Trophoblast cell (in vitro differentiated cells and primary cell): ENCODE measurements at regions not wholly inside any gene's neighbourhood (a gene's known extent, or its start where the extent isn't known, plus 50 kb on each side); places are given as distances from the start of the nearest gene placed in this dataset.

Source experiments
- DNase-seq, 2 donors: peaks; one replicate each; pipeline ENCODE4 v3.0.0-alpha.2; 2016
- H2AFZ ChIP-seq: 2 replicates; pipeline ENCODE4 v1.6.1; 2013; ENCODE audit warnings: low read length, moderate library complexity, mild to moderate bottlenecking; ENCODE audit not compliant: insufficient read depth, poor library complexity
- H2AK5ac ChIP-seq: 2 replicates; pipeline ENCODE4 v1.6.1; 2013; ENCODE audit warnings: mild to moderate bottlenecking, low read length
- H2BK120ac ChIP-seq: 2 replicates; pipeline ENCODE4 v1.6.1; 2013; ENCODE audit warnings: low read length, mild to moderate bottlenecking, moderate library complexity; ENCODE audit not compliant: insufficient read depth, poor library complexity
- H2BK12ac ChIP-seq: 2 replicates; pipeline ENCODE4 v1.6.1; 2013; ENCODE audit warnings: mild to moderate bottlenecking, low read length, moderate library complexity
- H2BK5ac ChIP-seq: 2 replicates; pipeline ENCODE4 v1.6.1; 2013; ENCODE audit warnings: low read length, low read depth, moderate library complexity, mild to moderate bottlenecking; ENCODE audit not compliant: poor library complexity
- H3K14ac ChIP-seq: 2 replicates; pipeline ENCODE4 v1.6.1; 2013; ENCODE audit warnings: mild to moderate bottlenecking, low read length
- H3K18ac ChIP-seq: 2 replicates; pipeline ENCODE4 v1.6.1; 2013; ENCODE audit warnings: mild to moderate bottlenecking, low read length
- H3K23ac ChIP-seq: 2 replicates; pipeline ENCODE4 v1.6.1; 2013; ENCODE audit warnings: low read length
- H3K27ac ChIP-seq: 2 replicates; pipeline ENCODE4 v1.5.1; 2013; ENCODE audit warnings: low read depth, mild to moderate bottlenecking, inconsistent platforms, low read length, moderate library complexity
- H3K27me3 ChIP-seq: 2 replicates; pipeline ENCODE4 v1.6.1; 2013; ENCODE audit warnings: inconsistent platforms, mild to moderate bottlenecking, low read length, moderate library complexity; ENCODE audit not compliant: insufficient read depth
- H3K36me3 ChIP-seq, 2 experiments: 1 replicate in 1 of 2; 2 replicates in 1 of 2; pipeline ENCODE4 v1.6.1; 2013; ENCODE audit warnings: low read length in 2 of 2, mild to moderate bottlenecking in 2 of 2, moderate library complexity in 1 of 2; ENCODE audit not compliant: insufficient read depth in 2 of 2, control insufficient read depth in 1 of 2
- H3K4ac ChIP-seq: 2 replicates; pipeline ENCODE4 v1.6.1; 2013; ENCODE audit warnings: low read depth, mild to moderate bottlenecking, low read length, moderate library complexity
- H3K4me1 ChIP-seq, 2 experiments: 1 replicate in 1 of 2; 2 replicates in 1 of 2; pipeline ENCODE4 v1.6.1; 2013; ENCODE audit warnings: low read length in 2 of 2, mild to moderate bottlenecking in 2 of 2, moderate library complexity in 1 of 2; ENCODE audit not compliant: insufficient read depth in 2 of 2, control insufficient read depth in 1 of 2
- H3K4me2 ChIP-seq: 2 replicates; pipeline ENCODE4 v1.6.1; 2013; ENCODE audit warnings: inconsistent platforms, mild to moderate bottlenecking, low read length, moderate library complexity
- H3K4me3 ChIP-seq: 2 replicates; pipeline ENCODE4 v1.5.1; 2013; ENCODE audit warnings: mild to moderate bottlenecking, low read depth, low read length, inconsistent platforms
- H3K79me1 ChIP-seq: one replicate; pipeline ENCODE4 v1.6.1; 2013; ENCODE audit warnings: low read length
- H3K79me2 ChIP-seq: 2 replicates; pipeline ENCODE4 v1.6.1; 2013; ENCODE audit warnings: low read length, mild to moderate bottlenecking; ENCODE audit not compliant: control insufficient read depth, insufficient read depth, poor library complexity
- H3K9ac ChIP-seq: 2 replicates; pipeline ENCODE4 v1.6.1; 2013; ENCODE audit warnings: mild to moderate bottlenecking, low read length
- H3K9me3 ChIP-seq: 2 replicates; pipeline ENCODE4 v1.6.1; 2013; ENCODE audit warnings: low read depth, mild to moderate bottlenecking, control low read depth, inconsistent platforms, low read length; ENCODE audit not compliant: insufficient read depth
- H4K12ac ChIP-seq: 2 replicates; pipeline ENCODE4 v1.6.1; 2013; ENCODE audit warnings: low read depth, mild to moderate bottlenecking, low read length, moderate library complexity
- H4K8ac ChIP-seq: 2 replicates; pipeline ENCODE4 v1.6.1; 2013; ENCODE audit warnings: low read depth, mild to moderate bottlenecking, low read length, moderate library complexity
- H4K91ac ChIP-seq: one replicate; pipeline ENCODE4 v1.6.1; 2013; ENCODE audit warnings: low read depth, mild to moderate bottlenecking, low read length, moderate library complexity
- WGBS: extraction: QIAGEN DNeasy Blood & Tissue Kit; methylation state at CpG from one replicate; pipeline ENCODE4 v1.1.7; 2013; ENCODE audit warnings: missing lambda C conversion rate; ENCODE audit not compliant: insufficient read length, insufficient coverage; ENCODE audit errors: extremely low coverage; 5-methylcytosine and 5-hydroxymethylcytosine counted together

DNA sequence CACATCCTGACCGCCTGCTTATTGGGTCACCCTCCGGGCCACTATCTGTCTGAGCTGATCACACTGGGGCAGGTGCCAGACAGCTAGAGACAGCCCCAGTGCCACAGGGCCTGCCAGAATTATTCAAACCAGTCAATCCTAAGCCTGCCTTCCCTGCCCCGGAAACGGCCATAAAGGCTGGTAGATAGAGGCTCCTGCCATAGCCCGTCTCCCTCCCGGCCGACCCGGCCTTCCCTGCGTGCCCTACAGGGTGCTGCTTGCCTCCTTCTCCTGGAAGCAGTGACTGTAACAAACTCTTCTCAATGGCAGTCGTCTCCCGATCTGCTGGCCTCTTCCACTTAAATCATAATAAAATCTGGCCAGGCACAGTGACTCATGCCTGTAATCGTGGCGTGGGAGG is 158.6 kb upstream of the SOX1 start:
- no CpG with 5 or more reads among the region's 13 CpGs for WGBS
- Histone ChIP-seq H3K4me2 (no peak overlapping the region), H3K27me3 (peaks cover 2% of the 10 kb centered on the region), H3K79me2 (no peaks in the 10 kb centered on the region), H3K36me3 (no peaks in the 10 kb centered on the region), H3K9ac (no peak overlapping the region), H3K27ac (no peak overlapping the region), H3K4me3 (no peak overlapping the region), H3K18ac (no peak overlapping the region), H2AFZ (no peak overlapping the region), H4K12ac (no peak overlapping the region), H4K8ac (no peak overlapping the region), H3K4ac (no peak overlapping the region), H3K9me3 (no peaks in the 10 kb centered on the region), H2AK5ac (no peak overlapping the region), H4K91ac (no peak overlapping the region), H3K14ac (no peak overlapping the region), H2BK12ac (no peak overlapping the region), H3K79me1 (no peaks in the 10 kb centered on the region), H2BK5ac (no peak overlapping the region), H3K23ac (no peak overlapping the region), H2BK120ac (no peak overlapping the region), H3K4me1 (peaks cover 0 to 3% of the 10 kb centered on the region in 2 experiments)
- no peak for DNase-seq

DNA sequence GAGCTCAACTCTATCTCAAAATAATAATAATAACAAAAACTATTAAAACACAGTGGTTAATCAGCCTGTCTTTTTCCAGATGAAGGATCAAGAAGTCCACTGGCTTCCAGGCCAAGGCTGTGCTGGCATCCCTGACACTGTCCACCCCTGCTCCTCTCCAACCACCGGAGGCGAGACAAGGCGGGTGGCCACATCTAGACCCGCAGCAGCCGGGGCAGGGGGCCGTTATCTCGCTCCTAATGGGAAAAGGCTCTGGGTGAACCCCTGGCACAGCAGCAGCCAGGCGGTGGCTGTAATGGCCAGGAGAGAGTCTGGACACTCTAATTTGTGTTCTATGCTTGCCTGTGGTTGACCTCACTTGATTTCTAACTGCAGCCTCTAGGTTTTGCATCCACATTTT is 158.0 kb upstream of the SOX1 start:
- peaks cover 2% of the 10 kb centered on the region for H3K27me3 ChIP-seq
- no peak overlapping the region for H4K12ac ChIP-seq
- H2BK5ac ChIP-seq = no peak overlapping the region
- H3K36me3 ChIP-seq = no peaks in the 10 kb centered on the region
- H3K79me1 ChIP-seq = no peaks in the 10 kb centered on the region
- H2AFZ ChIP-seq = no peak overlapping the region
- H3K9ac ChIP-seq = no peak overlapping the region
- no peak overlapping the region for H4K8ac ChIP-seq
- no peak overlapping the region for H4K91ac ChIP-seq
- WGBS = no CpG with 5 or more reads among the region's 8 CpGs
- no peak overlapping the region for H3K23ac ChIP-seq
- H2AK5ac ChIP-seq = no peak overlapping the region
- no peak overlapping the region for H3K18ac ChIP-seq
- no peak overlapping the region for H2BK120ac ChIP-seq
- no peak for DNase-seq
- H3K79me2 ChIP-seq = no peaks in the 10 kb centered on the region
- no peaks in the 10 kb centered on the region for H3K9me3 ChIP-seq
- H3K4me1 ChIP-seq = peaks cover 0 to 5% of the 10 kb centered on the region in 2 experiments
- no peak overlapping the region for H3K4me3 ChIP-seq
- no peak overlapping the region for H3K4me2 ChIP-seq
- H3K14ac ChIP-seq = no peak overlapping the region
- no peak overlapping the region for H2BK12ac ChIP-seq
- H3K27ac ChIP-seq = no peak overlapping the region
- no peak overlapping the region for H3K4ac ChIP-seq

DNA sequence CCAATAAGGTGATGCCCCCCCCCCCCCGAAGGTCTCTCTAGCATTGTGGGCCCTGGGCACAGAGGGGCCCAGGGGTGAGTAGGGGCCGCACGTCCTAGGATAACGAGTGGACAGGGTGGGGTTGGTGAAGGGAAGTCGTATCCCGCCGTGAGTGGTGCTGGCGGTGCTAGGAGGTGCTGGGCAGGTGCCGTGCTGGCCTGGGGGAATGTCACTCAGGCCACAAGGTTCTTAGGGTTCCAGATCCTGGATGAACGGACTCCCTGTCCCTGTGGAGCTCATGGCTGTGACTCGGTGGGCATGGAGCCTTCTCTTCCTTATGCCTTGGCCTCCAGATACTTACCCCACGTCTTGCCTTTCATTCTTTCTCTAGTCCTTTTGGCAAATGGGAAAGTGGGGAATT is 157.4 kb upstream of the SOX1 start:
- no peak overlapping the region for H2BK12ac ChIP-seq
- no peak overlapping the region for H3K9ac ChIP-seq
- H3K18ac ChIP-seq = no peak overlapping the region
- H4K8ac ChIP-seq = no peak overlapping the region
- no peaks in the 10 kb centered on the region for H3K79me1 ChIP-seq
- no peak overlapping the region for H3K4ac ChIP-seq
- no peak overlapping the region for H4K12ac ChIP-seq
- H3K9me3 ChIP-seq = no peaks in the 10 kb centered on the region
- H3K27ac ChIP-seq = no peak overlapping the region
- H2BK120ac ChIP-seq = no peak overlapping the region
- peaks cover 0 to 5% of the 10 kb centered on the region in 2 experiments for H3K4me1 ChIP-seq
- H3K4me2 ChIP-seq = no peak overlapping the region
- peaks cover under 1% of the 10 kb centered on the region for H3K27me3 ChIP-seq
- no peaks in the 10 kb centered on the region for H3K79me2 ChIP-seq
- H2BK5ac ChIP-seq = no peak overlapping the region
- DNase-seq = no peak
- WGBS = no CpG with 5 or more reads among the region's 12 CpGs
- no peak overlapping the region for H4K91ac ChIP-seq
- H3K4me3 ChIP-seq = no peak overlapping the region
- no peaks in the 10 kb centered on the region for H3K36me3 ChIP-seq
- no peak overlapping the region for H3K23ac ChIP-seq
- no peak overlapping the region for H2AK5ac ChIP-seq
- no peak overlapping the region for H3K14ac ChIP-seq
- H2AFZ ChIP-seq = no peak overlapping the region

DNA sequence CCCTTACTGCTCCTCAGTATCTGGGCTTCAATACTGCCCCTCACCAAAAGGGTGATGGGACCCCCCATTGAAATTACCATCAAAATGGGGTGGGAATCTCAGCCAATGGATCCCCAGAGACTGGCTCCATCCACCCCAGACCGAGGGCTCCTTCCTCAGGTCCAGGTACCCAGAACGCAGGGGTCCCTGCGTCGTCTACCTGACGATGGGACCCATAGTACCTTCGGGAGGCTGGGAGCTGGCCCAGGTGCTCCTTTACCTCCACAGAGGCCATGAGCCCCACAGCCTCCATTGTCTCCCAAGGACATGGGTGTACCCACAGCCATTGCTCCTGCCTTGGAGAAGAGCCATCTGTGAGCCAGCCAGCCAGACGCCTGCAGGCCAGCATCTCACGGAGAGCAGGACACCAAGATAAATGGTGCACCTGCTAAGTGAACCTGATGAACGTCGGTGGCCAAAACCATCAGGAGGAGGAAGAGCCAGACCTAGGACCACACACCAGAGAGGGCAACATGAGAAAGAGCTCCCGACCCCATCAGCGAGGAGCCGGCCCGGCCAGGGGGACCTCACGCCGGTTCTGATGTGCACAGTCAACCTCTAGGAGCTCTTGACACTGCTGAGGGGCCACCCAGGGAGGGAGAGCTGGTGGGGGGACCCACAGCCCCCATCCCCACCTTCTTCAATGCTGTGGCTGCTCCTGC is 156.8 kb upstream of the SOX1 start:
- H2BK120ac ChIP-seq = no peak overlapping the region
- no CpG with 5 or more reads among the region's 16 CpGs for WGBS
- H3K79me1 ChIP-seq = no peaks in the 10 kb centered on the region
- H3K4me2 ChIP-seq = no peak overlapping the region
- H3K23ac ChIP-seq = no peak overlapping the region
- H4K8ac ChIP-seq = no peak overlapping the region
- no peak overlapping the region for H3K27ac ChIP-seq
- H4K12ac ChIP-seq = no peak overlapping the region
- H3K36me3 ChIP-seq = no peaks in the 10 kb centered on the region
- DNase-seq = no peak
- peaks cover 0 to 5% of the 10 kb centered on the region in 2 experiments for H3K4me1 ChIP-seq
- H2BK12ac ChIP-seq = no peak overlapping the region
- H2AK5ac ChIP-seq = no peak overlapping the region
- H3K4me3 ChIP-seq = no peak overlapping the region
- H3K18ac ChIP-seq = no peak overlapping the region
- H3K4ac ChIP-seq = no peak overlapping the region
- no peak overlapping the region for H3K14ac ChIP-seq
- H3K9ac ChIP-seq = no peak overlapping the region
- no peak overlapping the region for H4K91ac ChIP-seq
- no peak overlapping the region for H2BK5ac ChIP-seq
- no peaks in the 10 kb centered on the region for H3K79me2 ChIP-seq
- H3K9me3 ChIP-seq = no peaks in the 10 kb centered on the region
- no peak overlapping the region for H2AFZ ChIP-seq
- no peaks in the 10 kb centered on the region for H3K27me3 ChIP-seq
